Keratinocyte (primary cell): ENCODE measurements at regions not wholly inside any gene's neighbourhood (a gene's known extent, or its start where the extent isn't known, plus 50 kb on each side); places are given as distances from the start of the nearest gene placed in this dataset.

ENCODE experiments used
- DNase-seq: peaks from one replicate; pipeline ENCODE4 v3.0.0-alpha.2; 2011; ENCODE audit warnings: low read depth, missing footprints, low spot score
- FAIRE-seq: peaks from 2 replicates; lab custom pipeline; 2011; peaks lifted over from hg19 to GRCh38; lab: Jason Lieb, UNC
- H2AFZ ChIP-seq: 2 replicates; pipeline ENCODE4 v1.6.0; 2012; ENCODE audit warnings: low read length, control low read depth, inconsistent platforms; ENCODE audit not compliant: control insufficient read depth
- H3K27ac ChIP-seq: 2 replicates; pipeline ENCODE4 v1.5.1; 2011; ENCODE audit warnings: low read length; ENCODE audit not compliant: control insufficient read depth, insufficient read depth
- H3K27me3 ChIP-seq: 3 replicates; pipeline ENCODE4 v1.6.0; 2011; ENCODE audit warnings: low read length; ENCODE audit not compliant: control insufficient read depth, insufficient read depth; ENCODE audit errors: extremely low read depth
- H3K36me3 ChIP-seq, 2 experiments: 2 replicates in 1 of 2; 3 replicates in 1 of 2; pipeline ENCODE4 v1.5.1; 2011; ENCODE audit warnings: low read length in 2 of 2, mild to moderate bottlenecking in 1 of 2; ENCODE audit not compliant: control insufficient read depth in 2 of 2, insufficient read depth in 2 of 2; ENCODE audit errors: extremely low read depth in 1 of 2
- H3K4me1 ChIP-seq: 3 replicates; pipeline ENCODE4 v1.5.1; 2011; ENCODE audit warnings: low read length; ENCODE audit not compliant: control insufficient read depth, insufficient read depth; ENCODE audit errors: extremely low read depth
- H3K4me2 ChIP-seq: 3 replicates; pipeline ENCODE4 v1.6.0; 2011; ENCODE audit warnings: low read depth, low read length; ENCODE audit not compliant: control insufficient read depth, insufficient read depth; ENCODE audit errors: extremely low read depth
- H3K4me3 ChIP-seq, 3 experiments: fragments of 200-600 bp in 1 of 3; sonication (generic) in 1 of 3; 2 replicates in 2 of 3; 3 replicates in 1 of 3; pipeline ENCODE4 v1.5.1; 2011 to 2016; ENCODE audit warnings: low read length in 3 of 3, mild to moderate bottlenecking in 3 of 3, control low read depth in 2 of 3, inconsistent platforms in 1 of 3, low read depth in 1 of 3, mixed read lengths in 1 of 3, mixed run types in 1 of 3, moderate library complexity in 1 of 3; ENCODE audit not compliant: control insufficient read depth in 2 of 3, insufficient read depth in 2 of 3; ENCODE audit errors: extremely low read depth in 1 of 3
- H3K79me2 ChIP-seq: 2 replicates; pipeline ENCODE4 v1.6.0; 2012; ENCODE audit warnings: low read length; ENCODE audit not compliant: control insufficient read depth, insufficient read depth
- H3K9ac ChIP-seq: 3 replicates; pipeline ENCODE4 v1.6.0; 2011; ENCODE audit warnings: low read length; ENCODE audit not compliant: control insufficient read depth, insufficient read depth; ENCODE audit errors: extremely low read depth
- H3K9me1 ChIP-seq: 3 replicates; pipeline ENCODE4 v1.6.0; 2011; ENCODE audit warnings: low read length; ENCODE audit not compliant: control insufficient read depth, insufficient read depth; ENCODE audit errors: extremely low read depth
- H3K9me3 ChIP-seq: 2 replicates; pipeline ENCODE4 v1.5.1; 2012; ENCODE audit warnings: low read depth, low read length; ENCODE audit not compliant: control insufficient read depth
- H4K20me1 ChIP-seq: 3 replicates; pipeline ENCODE4 v1.6.0; 2011; ENCODE audit warnings: low read length; ENCODE audit not compliant: control insufficient read depth, insufficient read depth; ENCODE audit errors: extremely low read depth
- CTCF ChIP-seq, 3 experiments: IDR thresholded peaks in 1 of 3; conservative IDR thresholded peaks in 1 of 3; optimal IDR thresholded peaks in 1 of 3; 2 replicates in 2 of 3; 3 replicates in 1 of 3; pipeline versions ENCODE3 to v1.5.1; 2011; ENCODE audit warnings: low read length in 3 of 3, mild to moderate bottlenecking in 3 of 3, moderate library complexity in 2 of 3, control low read depth in 1 of 3, inconsistent platforms in 1 of 3; ENCODE audit not compliant: insufficient read depth in 2 of 3; ENCODE audit errors: extremely low read depth in 1 of 3
- EZH2 ChIP-seq: IDR thresholded peaks from one replicate; pipeline ENCODE4 v1.6.1; 2012; ENCODE audit warnings: inconsistent platforms, mild to moderate bottlenecking, low read length, moderate library complexity
- dilution Hi-C: fragments of 300-500 bp; cut with MboI; formaldehyde crosslinking; loops from one replicate; pipeline ENCODE4 v1.7.0; 2020; ENCODE audit warnings: low sequenced_read_pairs; ENCODE audit not compliant: extremely low pct_ligation_motif_present

GRCh38 chr5:31133488-31133887, 60.0 kb upstream of the CDH6 start:
- Histone ChIP-seq H3K9ac (no peak overlapping the region), H3K79me2 (no peaks in the 10 kb centered on the region), H3K9me1 (no peaks in the 10 kb centered on the region), H3K4me1 (peaks cover 6% of the 10 kb centered on the region), H3K4me2 (no peak overlapping the region), H3K4me3 (no peak overlapping the region), H3K36me3 (no peaks in the 10 kb centered on the region), H3K27me3 (no peaks in the 10 kb centered on the region), H3K9me3 (no peaks in the 10 kb centered on the region), H2AFZ (peak overlapping the region; percentile 39), H4K20me1 (no peaks in the 10 kb centered on the region), H3K27ac (no peak overlapping the region)
- TF ChIP-seq CTCF (optimal IDR thresholded peaks at IDR 0.05 in 1 of 3, IDR thresholded peaks at IDR 0.05 in 1 of 3, conservative IDR thresholded peaks at IDR 0.05 in 1 of 3; ENCODE audit: extremely low read depth in 1 of 3, insufficient read depth in 2 of 3, low read length in 3 of 3) (no peak), EZH2 (no peak)
- DNase-seq (no peak), FAIRE-seq (peak; percentile 9)
- dilution Hi-C loops = no loop called here

DNA sequence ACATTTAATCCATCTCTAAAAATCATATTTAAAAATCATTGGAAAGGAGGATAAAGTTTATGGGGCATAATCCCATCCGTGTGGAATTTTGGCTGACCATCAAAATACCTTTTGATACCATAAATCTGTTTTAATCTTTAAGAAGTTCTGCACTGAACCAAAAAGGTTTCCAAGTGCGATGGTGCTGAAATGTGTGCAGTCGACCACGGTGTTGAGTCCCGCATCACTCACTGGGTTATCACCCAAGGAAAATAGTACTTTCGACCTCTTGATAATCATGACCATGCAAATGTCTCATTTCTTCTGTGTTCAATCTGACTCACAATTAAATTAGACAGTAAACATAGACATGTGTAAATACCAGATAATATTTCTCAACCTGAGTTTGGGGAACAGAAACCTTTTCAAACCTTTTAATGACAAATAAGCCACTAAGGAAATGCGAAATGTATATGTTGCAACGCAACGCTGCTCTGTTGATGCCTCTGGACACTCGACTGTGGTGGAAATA, 62.0 kb upstream of the CDH6 start:
- no peak for DNase-seq
- Histone ChIP-seq H3K4me2 (no peak overlapping the region), H3K9me3 (no peaks in the 10 kb centered on the region), H3K9me1 (no peaks in the 10 kb centered on the region), H3K4me3 (no peak overlapping the region), H3K27ac (no peak overlapping the region), H3K4me1 (peaks cover 6% of the 10 kb centered on the region), H2AFZ (no peak overlapping the region), H4K20me1 (no peaks in the 10 kb centered on the region), H3K27me3 (no peaks in the 10 kb centered on the region), H3K79me2 (no peaks in the 10 kb centered on the region), H3K9ac (no peak overlapping the region), H3K36me3 (no peaks in the 10 kb centered on the region)
- TF ChIP-seq CTCF (optimal IDR thresholded peaks at IDR 0.05 in 1 of 3, IDR thresholded peaks at IDR 0.05 in 1 of 3, conservative IDR thresholded peaks at IDR 0.05 in 1 of 3; ENCODE audit: extremely low read depth in 1 of 3, insufficient read depth in 2 of 3, low read length in 3 of 3) (no peak), EZH2 (no peak)
- FAIRE-seq = no peak
- dilution Hi-C loops = no loop called here
